HK-2 (cell line): ENCODE measurements at regions not wholly inside any gene's neighbourhood (a gene's known extent, or its start where the extent isn't known, plus 50 kb on each side); places are given as distances from the start of the nearest gene placed in this dataset.
"Not testable (repeated sequence)": the region's sequence is repeated elsewhere in the genome, so short reads cannot be mapped to it uniquely, and the experiment has no call there.

Source experiments
- DNase-seq: peaks from one replicate; pipeline ENCODE4 v3.0.0-alpha.2; 2018; ENCODE audit not compliant: unreplicated experiment

DNA sequence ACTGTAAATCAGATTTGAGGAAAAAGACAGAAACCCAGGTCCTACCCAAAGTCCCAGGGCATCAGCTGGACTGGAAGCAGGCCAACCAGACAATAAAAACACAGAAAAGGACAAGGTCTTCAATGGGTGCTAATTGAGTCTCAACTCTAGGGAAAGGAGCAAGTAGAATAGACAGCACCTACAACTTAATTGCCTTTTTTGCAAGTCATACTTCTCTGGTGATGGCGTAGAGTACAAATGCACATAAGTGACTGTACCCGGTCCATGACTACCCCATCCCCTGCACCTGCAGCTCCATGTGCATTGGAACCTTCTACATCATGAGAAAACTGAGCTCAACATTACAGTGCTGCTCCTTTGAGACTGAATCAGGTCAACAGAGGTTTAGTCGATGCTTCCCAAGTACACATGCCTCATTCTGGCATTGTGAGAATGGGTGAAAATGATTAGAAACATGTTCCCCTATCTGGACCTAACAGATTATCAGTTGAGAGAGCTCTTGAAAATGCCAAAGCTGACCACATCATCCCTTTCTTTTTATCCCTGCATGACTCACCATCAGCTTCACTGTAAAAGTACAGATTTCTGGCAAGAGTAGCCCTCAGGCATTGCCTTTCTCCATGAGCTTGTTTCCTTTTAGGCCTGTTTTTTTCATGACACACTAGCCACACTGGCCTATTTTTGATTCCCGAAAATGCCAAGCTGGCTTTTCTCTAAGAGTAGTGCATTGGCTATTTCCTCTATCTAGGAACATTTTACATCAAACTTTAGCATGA is 298.3 kb downstream of the HS3ST1 start:
- DNase-seq: no peak

DNA sequence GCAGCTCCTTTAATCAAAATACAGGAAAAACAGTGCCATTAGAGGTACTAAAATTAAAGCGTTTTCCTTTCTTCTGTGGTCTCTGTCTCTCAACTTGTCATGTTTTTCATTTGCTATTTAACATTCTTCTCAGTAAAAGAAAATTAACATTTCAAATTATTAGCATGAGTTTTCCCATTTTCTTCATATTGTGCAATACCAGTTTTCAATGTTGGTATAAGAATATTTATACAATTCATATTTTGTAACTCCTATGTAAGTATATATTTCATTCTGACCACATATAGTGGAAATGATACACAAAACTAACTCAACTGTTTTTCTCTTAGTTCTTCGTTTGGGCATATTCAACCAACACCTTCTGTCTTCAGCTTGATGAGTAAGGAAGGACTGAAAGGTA is 308.3 kb downstream of the HS3ST1 start:
- no peak for DNase-seq

DNA sequence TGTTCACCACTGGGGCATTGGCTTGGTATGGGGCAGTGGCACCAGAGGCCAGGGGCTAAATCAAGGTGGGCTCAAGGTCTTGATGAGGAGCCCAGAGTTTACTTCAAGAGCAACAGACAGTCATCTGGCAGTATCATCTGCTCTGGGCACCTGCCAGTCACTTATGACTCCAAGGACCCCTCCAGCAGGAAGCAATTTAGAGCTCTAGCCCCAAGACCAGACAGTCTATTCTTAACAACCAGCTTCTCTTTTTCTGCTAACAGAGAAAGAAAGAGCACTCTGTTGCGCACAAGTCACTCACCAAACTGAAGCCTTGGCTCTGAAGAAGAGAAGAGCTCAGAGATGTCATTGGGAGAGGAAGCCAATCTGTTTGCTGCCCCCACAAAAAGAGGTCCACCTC is 309.2 kb downstream of the HS3ST1 start:
- DNase-seq: no peak

DNA sequence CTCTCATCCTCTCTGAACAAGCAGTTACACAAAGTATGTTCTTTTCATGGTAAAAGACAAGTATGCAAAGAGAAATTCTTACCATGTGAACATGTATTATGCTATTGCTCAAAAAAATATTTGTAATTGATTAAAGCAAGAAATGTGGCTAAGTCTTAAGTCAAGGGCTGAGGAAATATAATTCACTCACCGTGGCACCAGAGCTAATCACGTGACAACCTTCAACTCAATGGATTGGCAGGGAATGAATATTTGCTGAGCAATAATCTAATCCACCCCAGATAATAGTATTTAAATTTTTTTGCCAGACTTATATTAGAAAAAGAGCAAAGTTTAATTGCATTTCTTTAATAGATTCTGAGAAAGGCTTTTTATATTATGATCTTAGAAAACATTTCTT is 310.2 kb downstream of the HS3ST1 start:
- no peak for DNase-seq

DNA sequence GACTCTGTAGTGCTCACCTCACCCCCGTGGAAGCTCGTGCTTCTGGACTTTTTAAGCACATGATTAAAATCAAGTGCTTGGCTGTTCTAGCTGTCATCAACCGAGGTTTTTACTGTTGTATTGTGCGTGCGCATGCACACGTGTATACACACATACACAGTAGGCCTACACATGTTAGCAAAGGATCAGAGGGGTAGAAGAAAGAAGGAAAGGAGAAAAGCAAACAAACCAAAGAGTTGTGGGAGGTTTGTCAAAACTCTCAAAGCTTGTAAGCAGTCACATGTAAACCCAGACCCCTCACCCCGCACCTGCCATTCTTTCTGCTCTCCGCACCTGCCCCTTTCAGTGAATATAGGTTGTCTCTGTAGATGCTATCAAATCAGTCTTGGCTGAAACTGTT is 311.8 kb downstream of the HS3ST1 start:
- DNase-seq: no peak

DNA sequence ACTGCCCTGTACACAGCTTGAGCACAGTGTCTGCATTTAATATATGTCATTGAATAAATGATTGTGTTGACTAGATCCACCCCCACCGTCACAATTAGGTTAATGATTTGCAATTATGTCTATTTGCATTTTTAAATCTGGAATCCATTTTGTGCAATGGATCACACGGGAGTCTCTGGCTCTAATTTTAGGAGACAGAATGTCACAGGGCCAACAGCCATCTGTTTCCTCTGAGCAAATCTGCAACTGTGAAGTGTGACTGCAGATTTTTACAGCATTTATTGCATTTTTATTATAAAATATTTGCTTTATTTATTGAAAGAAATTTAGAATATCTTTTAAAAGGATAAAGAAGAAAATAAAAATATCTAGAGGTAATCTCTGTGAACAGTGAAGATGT is 316.8 kb downstream of the HS3ST1 start:
- no peak for DNase-seq

DNA sequence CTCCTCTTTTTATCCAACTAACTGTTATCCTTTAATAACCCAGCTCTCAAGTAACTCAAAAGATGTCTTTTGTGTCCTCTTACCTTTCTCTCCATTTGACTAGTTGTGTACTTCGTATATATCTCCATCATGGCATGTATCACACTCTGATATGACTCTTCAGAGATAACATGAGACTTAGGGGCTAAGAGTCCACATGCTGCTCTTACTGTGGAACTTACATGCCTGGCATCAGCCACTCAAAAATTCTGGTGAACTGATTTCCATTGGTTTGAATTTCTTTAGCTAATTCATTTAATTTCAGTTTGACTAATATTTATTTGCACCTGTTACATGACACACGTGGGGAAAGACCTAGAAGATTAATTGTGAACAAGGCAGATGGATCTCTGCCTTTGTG is 317.3 kb downstream of the HS3ST1 start:
- no peak for DNase-seq

DNA sequence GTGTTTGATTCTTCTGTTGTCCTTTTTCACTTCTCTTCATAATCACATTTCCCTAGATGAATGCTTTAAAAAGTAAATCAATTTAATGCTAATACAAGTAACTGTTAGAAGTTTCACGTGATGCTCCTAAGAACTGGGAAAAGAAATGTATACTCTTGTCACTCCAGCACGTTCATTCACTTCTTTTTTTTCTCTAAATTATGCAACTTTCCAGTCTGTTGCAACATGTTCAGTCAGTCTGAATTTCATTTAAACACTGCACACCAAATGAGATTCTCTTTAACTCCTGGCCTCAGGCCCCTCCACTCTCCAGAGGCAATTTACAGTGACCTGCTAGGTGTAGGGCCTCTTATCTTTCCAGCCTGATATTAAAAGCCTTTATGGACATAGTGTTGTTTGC is 321.9 kb downstream of the HS3ST1 start:
- DNase-seq: no peak

DNA sequence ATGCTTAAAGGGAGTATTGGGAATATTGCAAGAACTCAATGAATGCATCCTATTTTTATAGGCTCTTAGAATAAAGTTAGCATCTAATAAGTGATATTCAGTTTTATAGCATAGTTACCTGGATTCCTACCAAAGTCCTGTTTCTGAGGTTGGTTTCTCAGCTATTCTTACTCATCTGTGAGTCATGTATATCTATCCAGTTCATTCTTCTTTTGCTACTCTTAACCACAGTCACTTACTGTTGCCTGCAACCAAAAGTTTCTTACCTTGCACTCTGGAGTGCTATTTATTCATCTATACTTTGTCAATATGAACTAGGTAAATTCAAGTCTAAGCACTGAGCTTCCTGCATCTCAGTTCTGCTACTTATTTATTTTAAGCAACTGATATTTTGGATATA is 322.5 kb downstream of the HS3ST1 start:
- DNase-seq: no peak

DNA sequence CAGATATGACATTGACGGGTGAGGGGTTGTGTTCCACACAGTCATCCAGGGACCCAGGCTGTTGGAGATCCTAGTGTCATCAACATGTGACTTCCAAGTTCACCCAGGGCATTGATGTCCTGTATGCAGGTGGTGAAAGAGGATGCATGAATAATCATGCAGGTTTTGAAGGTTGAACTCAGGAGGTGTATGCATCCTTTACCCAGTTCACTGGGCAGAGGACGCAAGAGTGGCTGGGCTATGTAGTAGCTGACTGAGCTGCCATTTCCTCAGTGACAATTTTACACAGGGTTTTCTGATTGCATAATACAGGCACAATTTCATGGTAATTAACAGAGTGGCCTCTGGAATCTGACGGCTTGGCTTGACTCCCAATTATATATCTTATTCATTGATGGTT is 323.0 kb downstream of the HS3ST1 start:
- no peak for DNase-seq

DNA sequence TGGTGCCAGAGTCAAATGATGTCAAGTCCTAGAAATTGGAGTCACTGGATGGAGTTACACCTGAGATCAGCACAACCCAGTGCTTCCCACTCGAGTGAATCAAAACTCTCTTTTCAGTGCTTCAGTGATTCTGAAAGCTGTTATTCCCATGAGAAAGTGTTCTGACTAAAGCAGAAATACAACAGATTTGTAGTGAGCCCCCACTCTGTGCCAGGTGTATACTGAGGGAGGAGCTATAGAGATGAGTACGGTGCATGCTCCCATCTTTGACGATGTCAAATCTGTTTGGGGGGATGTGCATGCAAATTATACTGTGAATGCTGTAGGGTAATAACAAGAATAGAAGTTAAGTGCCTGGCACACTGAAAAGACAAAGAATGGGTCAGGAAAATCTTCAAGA is 330.2 kb downstream of the HS3ST1 start:
- no peak for DNase-seq

DNA sequence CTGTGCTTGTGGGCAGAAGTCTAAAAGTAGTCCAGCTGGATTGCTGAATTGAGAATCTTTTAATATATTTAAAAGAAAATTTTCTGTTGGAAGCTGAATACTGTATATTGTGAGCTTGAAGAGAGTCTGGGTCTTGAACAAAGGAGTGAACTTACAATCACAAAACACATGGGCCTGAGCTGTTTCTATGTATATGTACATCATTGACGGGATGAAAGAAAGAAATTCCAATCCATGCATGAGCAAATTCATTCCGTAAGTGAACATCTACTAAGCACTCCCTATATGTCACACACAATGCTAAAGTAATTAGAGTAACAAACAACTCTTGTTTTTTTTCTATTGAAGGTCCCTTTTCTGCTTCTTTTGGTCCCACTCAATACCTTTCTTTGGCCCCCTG is 331.0 kb downstream of the HS3ST1 start:
- no peak for DNase-seq

DNA sequence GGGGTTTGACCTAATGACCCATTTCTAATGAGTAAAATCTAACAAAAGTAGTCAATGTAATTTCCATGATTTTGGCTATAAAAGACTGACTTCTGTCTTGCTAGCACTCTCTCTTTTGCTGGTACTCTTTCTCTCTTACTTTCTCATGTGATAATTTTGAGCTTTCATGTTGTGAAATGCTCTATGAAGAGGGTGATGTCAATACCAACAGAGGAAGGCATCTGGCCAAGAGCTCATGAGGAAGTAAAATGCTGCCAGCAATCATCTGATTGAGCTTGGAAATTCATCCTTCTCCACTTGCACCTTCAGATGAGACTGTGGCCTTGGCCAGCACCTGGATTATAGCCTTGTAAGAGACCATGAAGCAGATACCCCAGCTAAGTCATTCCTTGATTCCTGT is 347.7 kb downstream of the HS3ST1 start:
- DNase-seq: no peak

DNA sequence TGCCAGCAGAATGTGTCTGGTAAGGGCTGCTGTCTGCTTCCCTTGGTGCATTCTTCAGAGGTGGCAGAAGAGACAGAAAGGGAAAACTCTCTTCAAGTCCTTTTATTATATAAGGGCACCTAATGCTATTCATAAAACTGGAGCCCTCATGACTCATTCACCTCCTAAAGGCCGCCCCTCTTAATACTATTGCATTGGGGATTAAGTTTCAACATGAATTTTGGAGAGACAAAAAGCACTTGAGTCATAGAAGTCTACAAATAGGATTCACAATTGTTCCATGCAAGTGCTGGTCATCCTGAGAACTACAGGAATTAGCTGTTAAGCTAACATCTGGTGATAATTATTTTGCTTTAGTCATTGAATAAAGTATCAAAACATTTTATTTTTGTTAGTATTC is 349.5 kb downstream of the HS3ST1 start:
- no peak for DNase-seq

DNA sequence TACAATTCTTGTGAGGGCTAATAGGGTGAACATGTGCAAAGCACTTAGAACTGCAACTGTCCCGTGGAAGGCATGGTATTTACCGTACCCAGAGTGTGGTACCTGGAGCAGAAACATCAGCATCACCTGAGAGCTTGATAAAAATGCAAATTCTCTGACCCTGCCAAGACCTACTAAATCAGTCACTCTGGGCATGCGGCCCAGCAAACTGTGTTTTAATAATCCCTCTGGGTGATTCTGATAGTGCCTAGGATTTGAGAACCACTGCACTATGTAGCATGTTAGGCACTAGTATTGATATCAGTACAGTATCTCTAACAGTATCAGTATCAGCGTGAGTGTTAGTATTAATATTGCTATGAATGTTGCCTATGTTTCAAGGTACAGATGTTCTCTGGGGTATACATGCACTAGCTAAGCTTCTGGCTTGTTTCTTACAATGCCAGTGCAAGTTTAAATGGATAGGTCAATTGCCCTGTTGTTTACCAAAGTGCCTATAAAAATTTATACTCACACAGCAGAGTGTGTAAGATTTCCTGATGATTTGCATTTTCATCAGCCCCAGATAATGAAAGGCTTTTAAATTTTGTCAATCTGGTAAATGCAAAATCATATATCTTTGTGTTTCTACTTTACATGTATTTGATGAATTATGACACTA is 354.0 kb downstream of the HS3ST1 start:
- no peak for DNase-seq

DNA sequence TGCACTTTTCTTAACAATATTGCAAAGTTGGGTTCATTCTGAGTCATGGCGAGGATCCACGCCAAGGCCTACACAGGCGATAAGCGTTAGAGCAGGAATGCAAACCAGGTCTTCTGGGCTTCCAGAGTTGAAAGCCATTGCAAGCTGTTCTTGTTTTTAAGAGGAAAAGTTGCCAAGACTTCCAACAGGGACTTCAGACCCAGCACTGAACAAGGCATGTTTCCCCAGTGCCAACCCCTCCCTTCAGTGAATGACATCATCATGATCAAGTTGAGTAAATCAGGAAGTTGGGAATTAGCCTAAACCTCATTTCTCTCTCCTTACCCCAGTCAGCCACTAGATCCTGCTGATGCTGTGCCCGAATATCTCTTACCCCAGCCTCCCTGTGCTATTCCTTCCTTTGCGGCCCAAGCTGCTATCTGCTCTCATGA is 355.1 kb downstream of the HS3ST1 start:
- no peak for DNase-seq

DNA sequence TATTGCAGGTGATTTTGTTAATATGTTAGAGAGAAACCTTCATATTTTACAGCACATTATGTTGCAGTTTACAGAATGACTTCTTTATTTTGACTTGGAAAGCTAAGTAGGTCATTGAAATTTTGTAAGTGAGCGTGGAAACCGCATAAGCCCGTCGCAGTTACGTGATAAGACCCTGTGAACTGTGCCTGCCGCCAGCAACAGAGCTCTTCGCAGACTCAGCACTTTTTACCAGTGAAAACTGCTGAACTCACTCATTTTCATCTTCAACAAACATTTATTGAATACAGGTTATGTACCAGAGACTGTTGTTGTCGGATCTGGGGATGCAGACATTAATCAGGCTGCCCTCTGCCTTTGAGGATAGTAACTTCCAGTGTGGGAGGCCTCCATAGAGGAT is 355.7 kb downstream of the HS3ST1 start:
- no peak for DNase-seq

DNA sequence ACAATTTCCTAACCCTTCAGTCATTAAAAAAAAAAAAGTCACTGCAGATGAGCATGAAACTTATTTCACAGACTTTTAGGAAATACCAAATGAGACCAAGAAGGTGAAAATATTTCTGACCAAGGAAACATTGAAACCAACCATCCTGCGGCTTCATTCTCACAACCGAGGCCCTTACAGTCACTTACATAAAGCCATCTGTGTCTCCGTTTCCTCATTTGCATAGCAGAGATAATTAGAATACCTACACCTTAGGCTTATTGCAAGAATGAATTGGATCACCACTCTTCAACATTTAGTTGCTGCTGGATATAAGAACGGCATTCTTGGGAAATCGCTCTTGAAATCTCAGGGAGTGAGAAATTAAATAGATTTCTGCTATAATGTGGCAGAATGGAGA is 356.2 kb downstream of the HS3ST1 start:
- no peak for DNase-seq

DNA sequence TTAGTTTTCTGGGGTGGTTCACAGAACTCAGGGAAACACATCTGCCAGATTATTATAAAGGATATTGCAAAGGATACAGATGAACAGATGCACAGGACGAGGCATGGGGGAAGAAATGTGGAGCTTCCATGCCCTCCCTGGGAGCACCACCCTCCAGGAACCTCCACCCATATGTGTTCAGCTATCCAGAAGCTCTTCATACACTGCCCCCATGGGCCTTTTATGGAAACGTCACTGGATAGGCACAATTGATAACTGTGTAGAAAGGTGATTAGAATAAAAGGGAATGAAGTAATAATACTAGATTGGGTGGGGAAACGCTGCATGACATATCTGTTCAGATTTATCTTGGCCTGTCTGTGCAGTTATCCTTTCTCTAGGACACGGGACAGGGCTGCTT is 357.9 kb downstream of the HS3ST1 start:
- no peak for DNase-seq

DNA sequence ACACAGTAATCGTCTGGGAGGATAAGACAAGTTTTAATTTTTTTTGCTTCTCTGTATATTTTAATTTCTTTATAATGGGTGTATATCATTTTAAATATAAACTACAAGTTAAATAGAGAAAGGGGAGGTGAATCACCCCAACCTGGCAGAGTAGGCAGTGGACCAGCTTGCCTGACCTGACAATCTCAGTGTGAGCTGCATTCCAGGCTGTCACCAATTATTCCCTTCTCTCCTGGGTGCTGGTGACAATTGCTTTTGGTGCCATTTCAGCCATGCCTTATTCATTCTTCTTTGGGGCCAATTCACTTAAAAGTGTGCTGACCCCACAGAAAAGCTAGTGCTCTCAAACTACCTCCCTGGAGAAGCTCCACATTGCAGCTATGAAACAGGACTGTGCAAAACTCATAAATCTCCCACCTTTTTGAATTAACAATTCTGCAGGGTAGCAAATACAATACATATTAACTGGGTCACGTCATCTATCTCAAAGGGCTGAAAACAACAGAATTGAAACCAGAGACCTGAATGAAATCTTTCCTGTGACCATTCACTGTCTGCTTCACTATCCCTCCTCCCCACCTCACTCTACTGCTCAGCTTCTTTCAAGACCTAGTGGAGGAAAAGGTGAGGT is 359.0 kb downstream of the HS3ST1 start:
- no peak for DNase-seq

DNA sequence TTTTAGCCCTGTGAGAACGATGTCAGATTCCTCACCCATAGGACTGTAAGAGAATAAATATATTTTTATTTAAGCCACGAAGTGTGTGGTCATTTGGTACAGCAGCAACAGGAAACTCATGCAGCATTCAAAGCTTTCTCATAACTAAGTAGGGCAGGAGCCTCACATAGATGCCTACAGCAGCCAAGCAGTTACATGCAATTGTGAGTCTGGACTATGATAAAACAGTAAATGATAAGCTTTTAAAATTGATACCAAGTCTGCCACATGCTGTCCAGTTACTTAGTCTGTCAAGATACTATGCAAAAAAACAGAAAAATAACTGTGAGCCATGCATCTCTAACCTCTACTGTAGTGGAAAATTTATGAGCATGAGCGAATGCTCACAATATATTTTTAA is 359.6 kb downstream of the HS3ST1 start:
- no peak for DNase-seq

DNA sequence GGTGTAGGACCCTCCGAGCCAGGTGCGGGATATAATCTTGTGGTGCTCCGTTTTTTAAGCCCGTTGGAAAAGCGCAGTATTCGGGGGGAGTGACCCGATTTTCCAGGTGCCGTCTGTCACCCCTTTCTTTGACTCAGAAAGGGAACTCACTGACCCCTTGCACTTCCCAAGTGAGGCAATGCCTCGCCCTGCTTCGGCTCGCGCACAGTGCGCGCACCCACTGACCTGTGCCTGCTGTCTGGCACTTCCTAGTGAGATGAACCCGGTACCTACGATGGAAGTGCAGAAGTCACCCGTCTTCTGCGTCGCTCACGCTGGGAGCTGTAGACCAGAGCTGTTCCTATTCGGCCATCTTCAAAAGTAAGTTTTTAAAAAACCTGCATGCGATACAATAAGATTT is 362.1 kb downstream of the HS3ST1 start:
- not testable (repeated sequence) for DNase-seq

DNA sequence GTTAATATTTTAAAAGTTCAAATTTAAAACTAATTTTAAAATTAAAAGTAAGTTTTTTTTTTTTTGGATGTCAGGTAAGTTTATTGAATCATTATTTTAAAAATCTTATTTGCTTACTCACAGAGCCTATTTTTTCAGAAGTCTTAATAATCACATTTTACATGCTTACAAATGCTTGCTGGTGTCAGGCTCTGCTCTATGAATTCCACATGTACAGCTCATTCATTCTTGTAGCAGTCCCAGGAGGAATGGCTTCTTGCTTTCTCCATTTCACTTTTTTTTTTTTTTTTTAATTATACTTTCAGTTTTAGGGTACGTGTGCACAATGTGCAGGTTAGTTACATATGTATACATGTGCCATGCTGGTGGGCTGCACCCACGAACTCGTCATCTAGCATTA is 368.1 kb downstream of the HS3ST1 start:
- DNase-seq: not testable (repeated sequence)
